Endothelial cell of umbilical vein (primary cell): ENCODE measurements at regions not wholly inside any gene's neighbourhood (a gene's known extent, or its start where the extent isn't known, plus 50 kb on each side); places are given as distances from the start of the nearest gene placed in this dataset.

Experiments used
- EZH2 ChIP-seq: IDR thresholded peaks from 2 replicates; pipeline ENCODE4 v1.6.1; 2012; ENCODE audit warnings: borderline replicate concordance, low read depth, mild to moderate bottlenecking, moderate library complexity, low read length, inconsistent platforms; ENCODE audit not compliant: severe bottlenecking
- FOS ChIP-seq: IDR thresholded peaks from 2 replicates; pipeline ENCODE4 v1.6.1; 2011; ENCODE audit warnings: mild to moderate bottlenecking, low read length, moderate library complexity, borderline replicate concordance; ENCODE audit not compliant: insufficient read depth
- POLR2AphosphoS5 ChIP-seq: IDR thresholded peaks from 2 replicates; pipeline ENCODE4 v1.6.1; 2012; ENCODE audit warnings: low read depth, mild to moderate bottlenecking, control low read depth, low read length, moderate library complexity; ENCODE audit not compliant: insufficient read depth
- TF ChIP-seq, protein P1 (sequence below): IDR thresholded peaks from 2 replicates; pipeline ENCODE4 v1.6.1; 2011; ENCODE audit not compliant: insufficient read depth, insufficient read length
- TF ChIP-seq, protein P2 (sequence below), 2 donors: IDR thresholded peaks; 1 replicate in 1 of 2; 2 replicates in 1 of 2; pipeline ENCODE4 v1.5.1; 2011; ENCODE audit warnings: low read length in 2 of 2, mild to moderate bottlenecking in 2 of 2, moderate library complexity in 2 of 2, control low read depth in 1 of 2, inconsistent platforms in 1 of 2, low read depth in 1 of 2; ENCODE audit not compliant: insufficient read depth in 1 of 2; ENCODE audit errors: extremely low read depth in 1 of 2

DNA sequence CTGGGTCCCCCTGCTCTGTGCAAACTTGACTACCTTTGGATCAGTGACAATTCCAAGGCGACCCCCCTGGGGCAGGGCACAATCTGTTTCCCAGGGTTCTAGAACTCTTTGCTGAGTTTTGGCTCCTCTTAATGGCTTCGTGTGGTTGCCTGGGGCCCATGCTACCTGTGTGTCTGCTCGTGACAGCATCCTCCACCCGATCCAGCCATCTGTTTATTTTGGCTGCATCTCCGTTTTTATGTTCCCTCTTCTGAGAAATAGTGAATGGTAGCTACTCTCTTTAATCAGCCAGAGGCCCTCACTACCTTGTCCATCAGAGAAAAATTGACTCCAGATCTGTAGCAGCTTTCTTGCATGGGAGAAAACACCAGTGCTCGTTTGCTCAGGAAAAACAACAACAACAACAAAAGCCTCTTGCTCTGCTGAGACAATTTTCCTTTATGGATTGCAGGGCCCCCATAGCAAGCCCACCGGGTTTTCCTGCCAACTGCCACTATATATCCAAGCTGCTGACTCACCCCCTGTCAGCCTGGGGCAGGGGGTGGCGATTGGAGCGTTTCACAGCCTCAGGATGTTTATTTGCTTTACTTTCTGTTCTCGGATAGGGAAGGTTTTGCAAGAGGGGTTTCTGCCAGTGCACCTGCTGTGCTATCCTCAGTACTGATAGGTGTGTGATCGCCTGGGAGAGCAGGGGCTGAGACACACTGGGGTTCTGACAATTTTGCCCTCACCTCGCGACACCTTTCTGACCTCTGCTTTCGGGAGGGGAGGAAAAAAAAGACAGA, 607.8 kb downstream of the BNC2 start:
- TF ChIP-seq, protein P1, sequence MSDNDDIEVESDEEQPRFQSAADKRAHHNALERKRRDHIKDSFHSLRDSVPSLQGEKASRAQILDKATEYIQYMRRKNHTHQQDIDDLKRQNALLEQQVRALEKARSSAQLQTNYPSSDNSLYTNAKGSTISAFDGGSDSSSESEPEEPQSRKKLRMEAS = no peak
- TF ChIP-seq, protein P2, sequence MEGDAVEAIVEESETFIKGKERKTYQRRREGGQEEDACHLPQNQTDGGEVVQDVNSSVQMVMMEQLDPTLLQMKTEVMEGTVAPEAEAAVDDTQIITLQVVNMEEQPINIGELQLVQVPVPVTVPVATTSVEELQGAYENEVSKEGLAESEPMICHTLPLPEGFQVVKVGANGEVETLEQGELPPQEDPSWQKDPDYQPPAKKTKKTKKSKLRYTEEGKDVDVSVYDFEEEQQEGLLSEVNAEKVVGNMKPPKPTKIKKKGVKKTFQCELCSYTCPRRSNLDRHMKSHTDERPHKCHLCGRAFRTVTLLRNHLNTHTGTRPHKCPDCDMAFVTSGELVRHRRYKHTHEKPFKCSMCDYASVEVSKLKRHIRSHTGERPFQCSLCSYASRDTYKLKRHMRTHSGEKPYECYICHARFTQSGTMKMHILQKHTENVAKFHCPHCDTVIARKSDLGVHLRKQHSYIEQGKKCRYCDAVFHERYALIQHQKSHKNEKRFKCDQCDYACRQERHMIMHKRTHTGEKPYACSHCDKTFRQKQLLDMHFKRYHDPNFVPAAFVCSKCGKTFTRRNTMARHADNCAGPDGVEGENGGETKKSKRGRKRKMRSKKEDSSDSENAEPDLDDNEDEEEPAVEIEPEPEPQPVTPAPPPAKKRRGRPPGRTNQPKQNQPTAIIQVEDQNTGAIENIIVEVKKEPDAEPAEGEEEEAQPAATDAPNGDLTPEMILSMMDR (IDR thresholded peaks at IDR 0.05; ENCODE audit: extremely low read depth in 1 of 2, insufficient read depth in 1 of 2, low read depth in 1 of 2, low read length in 2 of 2) = no peak
- TF ChIP-seq EZH2 (no peak), FOS (no peak), POLR2AphosphoS5 (no peak)
